Neuronal stem cell (in vitro differentiated cells): ENCODE measurements at regions not wholly inside any gene's neighbourhood (a gene's known extent, or its start where the extent isn't known, plus 50 kb on each side); places are given as distances from the start of the nearest gene placed in this dataset.

ENCODE experiments used
- DNase-seq: peaks from one replicate; pipeline ENCODE4 v3.0.0-alpha.2; 2013; ENCODE audit warnings: low spot score
- H2AFZ ChIP-seq: one replicate; pipeline ENCODE4 v1.6.1; 2013; ENCODE audit warnings: mild to moderate bottlenecking, low read length, inconsistent platforms
- H2AK5ac ChIP-seq: 2 replicates; pipeline ENCODE4 v1.6.1; 2013; ENCODE audit warnings: low read depth, mild to moderate bottlenecking, inconsistent platforms, low read length, moderate library complexity, mixed read lengths
- H2BK120ac ChIP-seq: 2 replicates; pipeline ENCODE4 v1.6.1; 2013; ENCODE audit warnings: low read depth, mild to moderate bottlenecking, inconsistent platforms, low read length, moderate library complexity, mixed read lengths
- H2BK12ac ChIP-seq: one replicate; pipeline ENCODE4 v1.6.1; 2013; ENCODE audit warnings: low read length, inconsistent platforms
- H2BK15ac ChIP-seq: 2 replicates; pipeline ENCODE4 v1.6.1; 2013; ENCODE audit warnings: mild to moderate bottlenecking, low read length, inconsistent platforms, mixed read lengths
- H2BK5ac ChIP-seq: one replicate; pipeline ENCODE4 v1.6.1; 2013; ENCODE audit warnings: inconsistent platforms, mild to moderate bottlenecking, low read length, moderate library complexity
- H3K14ac ChIP-seq: one replicate; pipeline ENCODE4 v1.6.1; 2013; ENCODE audit warnings: low read length, inconsistent platforms
- H3K18ac ChIP-seq: 2 replicates; pipeline ENCODE4 v1.6.1; 2013; ENCODE audit warnings: low read length, inconsistent platforms
- H3K23ac ChIP-seq: 2 replicates; pipeline ENCODE4 v1.6.1; 2013; ENCODE audit warnings: low read depth, mild to moderate bottlenecking, mixed read lengths, low read length, inconsistent platforms; ENCODE audit not compliant: poor library complexity
- H3K27ac ChIP-seq: replicated peaks from 3 replicates; pipeline ENCODE4 v1.5.1; 2013; ENCODE audit warnings: low read length, inconsistent platforms
- H3K27me3 ChIP-seq, 3 experiments: 2 replicates each; pipeline ENCODE4 v1.6.1; 2013; ENCODE audit warnings: low read length in 3 of 3, mild to moderate bottlenecking in 2 of 3, inconsistent platforms in 1 of 3, low read depth in 1 of 3, mixed read lengths in 1 of 3, moderate library complexity in 1 of 3; ENCODE audit not compliant: control insufficient read depth in 3 of 3, insufficient read depth in 3 of 3
- H3K36me3 ChIP-seq, 2 donors: replicated peaks in 1 of 2; 2 replicates each; pipeline ENCODE4 v1.6.1; 2013; ENCODE audit warnings: low read length in 2 of 2; ENCODE audit not compliant: control insufficient read depth in 2 of 2, insufficient read depth in 2 of 2
- H3K4ac ChIP-seq: 2 replicates; pipeline ENCODE4 v1.6.1; 2013; ENCODE audit warnings: inconsistent platforms, mild to moderate bottlenecking, low read length, moderate library complexity
- H3K4me1 ChIP-seq, 2 donors: 1 replicate in 1 of 2; 2 replicates in 1 of 2; pipeline ENCODE4 v1.6.1; 2013; ENCODE audit warnings: low read length in 2 of 2, low read depth in 1 of 2; ENCODE audit not compliant: control insufficient read depth in 2 of 2, insufficient read depth in 1 of 2
- H3K4me2 ChIP-seq: one replicate; pipeline ENCODE4 v1.6.1; 2013; ENCODE audit warnings: mild to moderate bottlenecking, low read length, inconsistent platforms; ENCODE audit not compliant: insufficient read depth, poor library complexity, severe bottlenecking
- H3K4me3 ChIP-seq, 2 donors: 2 replicates each; pipeline ENCODE4 v1.5.1; 2013; ENCODE audit warnings: low read length in 2 of 2, mild to moderate bottlenecking in 2 of 2, inconsistent platforms in 1 of 2, moderate library complexity in 1 of 2
- H3K79me1 ChIP-seq: one replicate; pipeline ENCODE4 v1.6.1; 2013; ENCODE audit warnings: low read depth, mild to moderate bottlenecking, inconsistent platforms, low read length, moderate library complexity
- H3K9ac ChIP-seq: one replicate; pipeline ENCODE4 v1.6.1; 2013; ENCODE audit warnings: mild to moderate bottlenecking, low read depth, low read length, inconsistent platforms; ENCODE audit not compliant: poor library complexity
- H3K9me3 ChIP-seq, 2 donors: replicated peaks in 1 of 2; 2 replicates each; pipeline versions ENCODE3 to v1.6.1; 2013; ENCODE audit warnings: low read length in 2 of 2, mild to moderate bottlenecking in 2 of 2, inconsistent platforms in 1 of 2, low read depth in 1 of 2, mixed read lengths in 1 of 2, moderate library complexity in 1 of 2; ENCODE audit not compliant: control insufficient read depth in 2 of 2, insufficient read depth in 1 of 2
- H4K8ac ChIP-seq: one replicate; pipeline ENCODE4 v1.6.1; 2013; ENCODE audit warnings: low read depth, mild to moderate bottlenecking, inconsistent platforms, low read length, moderate library complexity
- H4K91ac ChIP-seq: one replicate; pipeline ENCODE4 v1.6.1; 2013; ENCODE audit warnings: low read length, low read depth, mild to moderate bottlenecking, inconsistent platforms; ENCODE audit not compliant: poor library complexity
- WGBS, 2 donors: extraction: QIAGEN DNeasy Blood & Tissue Kit; methylation state at CpG; one replicate each; pipeline ENCODE4 v1.1.7; 2013; ENCODE audit warnings: missing lambda C conversion rate in 2 of 2, mixed read lengths in 1 of 2; ENCODE audit not compliant: insufficient read length in 2 of 2, insufficient replicate concordance in 1 of 2; ENCODE audit errors: extremely low coverage in 2 of 2; 5-methylcytosine and 5-hydroxymethylcytosine counted together

DNA sequence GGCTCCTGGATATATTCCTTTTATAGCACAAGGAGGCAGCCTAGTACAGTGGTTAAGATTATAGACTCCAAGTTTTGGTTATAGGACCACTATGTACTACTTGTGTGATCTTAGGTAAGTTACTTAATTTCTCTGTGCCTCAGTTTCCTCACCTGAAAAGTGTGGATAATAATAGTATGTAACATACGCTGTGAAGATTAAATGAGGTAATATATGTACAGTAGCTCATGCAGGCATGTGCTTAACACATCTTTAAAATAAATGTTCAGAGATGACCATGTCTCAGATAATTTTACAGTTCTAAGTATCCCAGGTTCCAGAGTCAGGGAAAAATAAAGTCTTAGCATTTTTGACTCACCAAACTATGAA lies 55.7 kb upstream of the TRABD2B start:
- Histone ChIP-seq H3K4me3 (no peak overlapping the region), H2BK15ac (no peak overlapping the region), H2BK5ac (no peak overlapping the region), H3K27me3 (peaks cover 0 to 10% (median 1%) of the 10 kb centered on the region in 3 experiments), H2AK5ac (no peak overlapping the region), H3K4ac (no peak overlapping the region), H3K23ac (no peak overlapping the region), H2AFZ (no peak overlapping the region), H3K14ac (no peak overlapping the region), H4K91ac (no peak overlapping the region), H3K4me1 (peaks cover 0 to 7% of the 10 kb centered on the region in 2 donors), H3K79me1 (no peaks in the 10 kb centered on the region), H3K4me2 (no peak overlapping the region), H3K9me3 (no peaks in the 10 kb centered on the region), H4K8ac (no peak overlapping the region), H3K9ac (no peak overlapping the region), H2BK120ac (no peak overlapping the region), H3K18ac (no peak overlapping the region), H2BK12ac (no peak overlapping the region), H3K36me3 (no peaks in the 10 kb centered on the region), H3K27ac (no peak overlapping the region)
- no peak for DNase-seq
- WGBS, 2 donors, result no CpG with 5 or more reads among the region's 1 CpG

DNA sequence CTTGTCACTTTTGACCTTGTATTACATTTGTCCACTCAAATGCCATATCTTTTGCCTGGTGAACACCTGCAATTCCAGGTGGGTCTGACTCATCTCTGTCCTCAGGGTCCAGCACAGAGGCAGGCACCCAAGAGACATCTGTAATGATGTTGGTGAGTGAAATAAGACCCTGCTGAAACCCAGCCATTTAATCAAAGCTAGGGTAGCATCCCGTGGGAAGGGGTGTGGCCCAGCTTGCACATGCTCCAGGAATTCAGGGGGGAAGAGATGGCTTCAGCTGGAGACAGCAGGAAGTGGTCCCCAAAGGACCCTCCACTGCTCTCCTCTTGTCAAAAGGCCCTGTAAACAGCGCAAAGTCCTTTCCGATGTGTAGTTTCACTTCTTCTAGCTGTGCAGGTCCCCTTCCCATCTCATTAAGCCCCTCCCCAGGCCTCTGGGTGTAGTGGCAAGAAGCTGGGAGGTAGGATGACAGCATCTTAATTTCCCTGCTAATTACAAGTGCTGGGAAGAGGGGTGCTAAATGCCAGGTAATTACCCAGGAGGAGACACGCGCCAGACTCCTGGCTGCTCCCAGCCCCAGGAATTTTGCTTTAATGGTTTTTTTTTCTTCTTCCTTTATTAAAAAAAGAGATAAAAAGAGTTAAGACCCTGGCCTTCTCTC lies 54.4 kb upstream of the TRABD2B start:
- H2BK5ac ChIP-seq, result no peak overlapping the region
- H2BK15ac ChIP-seq, result peak overlapping the region; percentile 14
- no peak overlapping the region for H3K18ac ChIP-seq
- H3K14ac ChIP-seq, result no peak overlapping the region
- H3K36me3 ChIP-seq, result no peaks in the 10 kb centered on the region
- H3K9me3 ChIP-seq, result no peaks in the 10 kb centered on the region
- no peak overlapping the region for H3K4me3 ChIP-seq
- H4K8ac ChIP-seq, result no peak overlapping the region
- peaks cover 0 to 13% of the 10 kb centered on the region in 2 donors for H3K4me1 ChIP-seq
- H3K4me2 ChIP-seq, result no peak overlapping the region
- H3K79me1 ChIP-seq, result no peaks in the 10 kb centered on the region
- no CpG with 5 or more reads among the region's 5 CpGs for WGBS, 2 donors
- H3K27ac ChIP-seq, result no peak overlapping the region
- H3K27me3 ChIP-seq, result peaks cover 0 to 10% (median 1%) of the 10 kb centered on the region in 3 experiments
- no peak overlapping the region for H3K4ac ChIP-seq
- H2BK120ac ChIP-seq, result no peak overlapping the region
- no peak for DNase-seq
- no peak overlapping the region for H2BK12ac ChIP-seq
- H3K23ac ChIP-seq, result no peak overlapping the region
- H3K9ac ChIP-seq, result no peak overlapping the region
- no peak overlapping the region for H2AFZ ChIP-seq
- H4K91ac ChIP-seq, result no peak overlapping the region
- peak overlapping the region; percentile 17 for H2AK5ac ChIP-seq

DNA sequence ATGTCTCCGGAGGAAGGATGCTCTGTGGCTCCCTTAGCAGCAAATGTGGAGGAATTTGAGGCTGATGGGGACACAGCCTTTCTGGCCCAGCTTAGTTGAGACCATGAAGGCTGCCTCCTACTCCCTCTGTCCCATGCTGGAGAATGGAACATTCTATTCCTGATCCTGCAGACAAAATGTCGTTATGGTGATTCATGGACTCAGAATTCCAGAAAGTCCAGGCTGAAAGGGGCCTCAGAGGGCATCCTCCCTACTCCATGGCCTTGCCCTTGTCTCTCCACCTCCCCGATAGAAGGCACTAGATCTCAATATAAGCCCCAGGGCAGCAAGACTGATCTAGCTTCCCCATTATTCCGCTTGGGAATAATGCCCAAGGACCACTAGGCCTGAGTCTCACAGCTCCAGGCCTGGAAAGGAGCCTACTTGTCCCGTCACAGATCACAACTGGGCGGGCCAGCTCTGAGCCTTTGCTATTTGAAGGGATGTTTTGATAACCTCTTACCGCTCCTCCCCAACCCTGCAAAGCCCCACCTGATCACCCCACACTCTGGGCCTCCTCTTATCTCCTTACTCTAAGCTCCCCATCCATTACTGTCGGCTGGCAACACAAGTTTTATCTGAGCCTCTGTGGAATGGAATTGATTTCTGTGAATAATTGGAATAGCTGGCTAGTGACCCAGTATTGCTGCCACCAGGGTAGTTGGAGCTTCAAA lies 52.8 kb upstream of the TRABD2B start:
- Histone ChIP-seq H3K4me1 (peaks cover 0 to 10% of the 10 kb centered on the region in 2 donors), H3K4me3 (no peak overlapping the region), H3K4ac (no peak overlapping the region), H2BK120ac (no peak overlapping the region), H2AFZ (no peak overlapping the region), H3K27ac (no peak overlapping the region), H3K9ac (no peak overlapping the region), H2BK12ac (no peak overlapping the region), H3K14ac (no peak overlapping the region), H3K4me2 (no peak overlapping the region), H3K79me1 (no peaks in the 10 kb centered on the region), H2BK15ac (no peak overlapping the region), H4K91ac (no peak overlapping the region), H2AK5ac (no peak overlapping the region), H3K9me3 (no peaks in the 10 kb centered on the region), H3K23ac (no peak overlapping the region), H3K18ac (no peak overlapping the region), H3K36me3 (no peaks in the 10 kb centered on the region), H4K8ac (no peak overlapping the region), H2BK5ac (no peak overlapping the region), H3K27me3 (peaks cover 0 to 10% (median 1%) of the 10 kb centered on the region in 3 experiments)
- DNase-seq, result no peak
- WGBS, 2 donors, result no CpG with 5 or more reads among the region's 8 CpGs

DNA sequence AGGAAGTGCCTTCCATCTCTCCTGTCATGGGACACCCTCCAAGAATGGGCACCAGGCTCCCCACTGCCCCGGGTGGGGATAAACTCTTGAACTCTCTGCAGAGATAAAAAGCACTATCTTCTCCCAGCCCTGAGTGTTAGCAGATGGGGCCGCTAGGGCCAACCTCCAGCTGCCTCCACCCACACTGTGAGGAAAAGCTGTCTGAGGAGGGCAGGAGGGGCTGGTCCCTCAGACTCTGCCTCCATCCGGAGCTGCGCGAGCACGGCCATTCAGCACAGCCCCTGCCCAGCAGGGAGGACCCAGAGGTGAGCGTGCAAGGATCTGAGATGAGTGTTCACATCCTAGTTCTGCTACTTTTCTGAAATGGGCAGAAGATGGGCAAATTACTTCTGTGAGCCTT lies 51.8 kb upstream of the TRABD2B start:
- no peak overlapping the region for H4K8ac ChIP-seq
- H3K27ac ChIP-seq, result no peak overlapping the region
- no peak overlapping the region for H3K9ac ChIP-seq
- H2BK120ac ChIP-seq, result no peak overlapping the region
- no peak for DNase-seq
- no peak overlapping the region for H3K4me3 ChIP-seq
- H4K91ac ChIP-seq, result no peak overlapping the region
- peaks cover 0 to 11% of the 10 kb centered on the region in 2 donors for H3K4me1 ChIP-seq
- no peak overlapping the region for H3K23ac ChIP-seq
- WGBS, 2 donors, result no CpG with 5 or more reads among the region's 7 CpGs
- no peak overlapping the region for H2BK15ac ChIP-seq
- no peaks in the 10 kb centered on the region for H3K9me3 ChIP-seq
- H3K36me3 ChIP-seq, result no peaks in the 10 kb centered on the region
- no peak overlapping the region for H3K14ac ChIP-seq
- H3K18ac ChIP-seq, result peak overlapping the region; percentile 79
- peak overlapping the region; percentile 26 for H2AK5ac ChIP-seq
- H2BK5ac ChIP-seq, result no peak overlapping the region
- H3K79me1 ChIP-seq, result no peaks in the 10 kb centered on the region
- no peak overlapping the region for H3K4ac ChIP-seq
- no peak overlapping the region for H2AFZ ChIP-seq
- no peak overlapping the region for H2BK12ac ChIP-seq
- no peak overlapping the region for H3K4me2 ChIP-seq
- peaks cover 0 to 10% (median 0%) of the 10 kb centered on the region in 3 experiments for H3K27me3 ChIP-seq
